Ovary (tissue), 3 donors: ENCODE measurements at regions not wholly inside any gene's neighbourhood (a gene's known extent, or its start where the extent isn't known, plus 50 kb on each side); places are given as distances from the start of the nearest gene placed in this dataset.

Experiments
- POLR2A ChIP-seq: fragments of 450-650 bp; IDR thresholded peaks from one replicate; pipeline ENCODE4 v1.6.1; 2017; ENCODE audit warnings: antibody characterized with exemption, mild to moderate bottlenecking, moderate library complexity
- TF ChIP-seq, protein P1 (sequence below), 3 donors: fragments of 450-650 bp in 2 of 3; fragments of 200-600 bp in 1 of 3; IDR thresholded peaks; one replicate each; pipeline versions ENCODE4 v1.5.1 to v1.8.0; 2016 to 2022; ENCODE audit warnings: antibody characterized with exemption in 3 of 3, mild to moderate bottlenecking in 1 of 3
- donor health status: DM: no; HTN: no; CAD: no.

GRCh38 chr16:31712064-31712540, 161.5 kb upstream of the ZNF267 start:
- TF ChIP-seq, protein P1, sequence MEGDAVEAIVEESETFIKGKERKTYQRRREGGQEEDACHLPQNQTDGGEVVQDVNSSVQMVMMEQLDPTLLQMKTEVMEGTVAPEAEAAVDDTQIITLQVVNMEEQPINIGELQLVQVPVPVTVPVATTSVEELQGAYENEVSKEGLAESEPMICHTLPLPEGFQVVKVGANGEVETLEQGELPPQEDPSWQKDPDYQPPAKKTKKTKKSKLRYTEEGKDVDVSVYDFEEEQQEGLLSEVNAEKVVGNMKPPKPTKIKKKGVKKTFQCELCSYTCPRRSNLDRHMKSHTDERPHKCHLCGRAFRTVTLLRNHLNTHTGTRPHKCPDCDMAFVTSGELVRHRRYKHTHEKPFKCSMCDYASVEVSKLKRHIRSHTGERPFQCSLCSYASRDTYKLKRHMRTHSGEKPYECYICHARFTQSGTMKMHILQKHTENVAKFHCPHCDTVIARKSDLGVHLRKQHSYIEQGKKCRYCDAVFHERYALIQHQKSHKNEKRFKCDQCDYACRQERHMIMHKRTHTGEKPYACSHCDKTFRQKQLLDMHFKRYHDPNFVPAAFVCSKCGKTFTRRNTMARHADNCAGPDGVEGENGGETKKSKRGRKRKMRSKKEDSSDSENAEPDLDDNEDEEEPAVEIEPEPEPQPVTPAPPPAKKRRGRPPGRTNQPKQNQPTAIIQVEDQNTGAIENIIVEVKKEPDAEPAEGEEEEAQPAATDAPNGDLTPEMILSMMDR (IDR thresholded peaks at IDR 0.05), result no peak
- no peak for TF ChIP-seq POLR2A
